GM19397 (cell line): ENCODE measurements at regions not wholly inside any gene's neighbourhood (a gene's known extent, or its start where the extent isn't known, plus 50 kb on each side); places are given as distances from the start of the nearest gene placed in this dataset.
"Not testable (repeated sequence)": the region's sequence is repeated elsewhere in the genome, so short reads cannot be mapped to it uniquely, and the experiment has no call there.

Experiments used
- ATAC-seq: cut with Tn5 transposase; IDR thresholded peaks from one replicate; pipeline ENCODE4 v1.9.1; 2021; ENCODE audit warnings: mild to moderate bottlenecking, moderate library complexity; ENCODE audit not compliant: unreplicated experiment

GRCh38 chr11:116044520-116044919 lies 540.3 kb upstream of the CADM1 start:
- no peak for ATAC-seq

GRCh38 chr11:116043857-116044256 lies 539.6 kb upstream of the CADM1 start:
- ATAC-seq: no peak

DNA sequence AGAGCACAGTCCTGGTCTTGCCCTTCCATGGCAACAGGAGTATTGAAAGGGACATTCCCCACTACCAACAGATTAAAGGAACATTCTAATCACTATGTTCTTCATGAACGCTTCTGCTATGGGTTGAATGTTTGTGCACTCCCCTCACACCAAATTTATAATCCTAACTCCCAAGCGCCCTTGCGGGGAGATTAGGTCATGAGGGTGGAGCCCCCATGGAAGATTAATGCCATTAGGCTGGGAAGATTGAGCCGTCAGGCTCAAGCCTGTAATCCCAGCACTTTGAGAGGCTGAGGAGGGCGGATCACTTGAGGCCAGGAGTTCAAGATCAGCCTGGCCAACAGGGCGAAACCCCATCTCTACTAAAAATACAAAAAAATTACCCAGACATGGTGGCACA lies 538.8 kb upstream of the CADM1 start:
- not testable (repeated sequence) for ATAC-seq

DNA sequence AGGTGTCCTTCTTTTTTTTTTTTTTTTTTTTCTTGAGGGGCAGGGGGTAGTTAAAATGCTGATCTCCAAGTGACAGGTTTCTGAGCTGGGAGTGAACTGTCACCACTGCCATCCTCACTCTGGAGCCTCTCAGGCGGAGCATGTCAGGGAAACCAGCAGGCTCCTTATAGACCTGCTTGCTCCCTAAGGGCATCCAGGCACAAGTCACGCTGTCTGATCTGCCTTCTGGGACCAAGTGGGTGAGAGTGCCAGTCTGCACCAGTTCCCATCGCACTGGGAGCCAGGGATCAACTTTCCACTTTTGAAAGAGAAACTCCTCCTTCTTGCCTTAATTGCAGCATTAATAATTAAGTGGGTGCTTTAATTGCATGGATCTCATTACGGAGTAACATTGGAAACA lies 537.9 kb upstream of the CADM1 start:
- ATAC-seq: no peak

DNA sequence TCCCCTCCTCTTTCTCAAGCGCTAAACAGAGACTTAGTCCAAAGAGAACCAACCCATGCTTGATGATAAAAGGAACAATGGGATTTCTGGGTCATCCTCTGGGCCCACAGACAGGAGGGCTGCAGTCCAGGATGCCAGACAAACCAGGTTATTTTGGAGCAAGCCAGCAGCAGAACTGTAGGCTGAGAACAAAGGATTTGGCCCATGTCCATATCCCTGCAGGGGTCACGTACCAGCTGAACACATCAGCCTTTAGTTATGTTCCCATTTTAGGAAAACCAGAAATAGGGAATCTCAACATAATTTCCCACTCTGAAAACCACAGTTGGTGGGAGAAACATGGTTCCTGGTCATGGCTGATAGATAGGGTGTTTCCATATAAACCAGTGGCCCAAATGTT lies 533.6 kb upstream of the CADM1 start:
- no peak for ATAC-seq

DNA sequence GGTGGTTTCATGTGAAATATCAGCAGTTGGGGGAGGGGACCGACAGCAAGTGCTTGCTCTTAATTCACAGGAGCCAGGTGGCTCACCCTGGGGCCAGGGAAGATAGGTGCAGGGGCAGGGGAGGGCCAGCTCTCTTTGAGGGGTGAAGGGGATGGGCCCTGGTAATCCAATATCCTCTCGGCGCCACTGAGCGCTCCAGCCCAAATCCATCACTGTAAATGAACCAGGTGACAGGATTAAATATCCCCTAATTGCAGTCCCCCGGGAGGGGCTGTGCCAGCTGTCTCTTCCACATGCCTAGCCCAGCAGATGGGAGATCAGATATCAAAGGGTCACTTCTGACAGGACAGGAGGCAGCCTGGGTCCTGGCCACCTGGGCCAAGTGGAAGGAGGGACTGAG lies 531.8 kb upstream of the CADM1 start:
- ATAC-seq: no peak

GRCh38 chr11:116033931-116034553 lies 529.8 kb upstream of the CADM1 start:
- no peak for ATAC-seq

DNA sequence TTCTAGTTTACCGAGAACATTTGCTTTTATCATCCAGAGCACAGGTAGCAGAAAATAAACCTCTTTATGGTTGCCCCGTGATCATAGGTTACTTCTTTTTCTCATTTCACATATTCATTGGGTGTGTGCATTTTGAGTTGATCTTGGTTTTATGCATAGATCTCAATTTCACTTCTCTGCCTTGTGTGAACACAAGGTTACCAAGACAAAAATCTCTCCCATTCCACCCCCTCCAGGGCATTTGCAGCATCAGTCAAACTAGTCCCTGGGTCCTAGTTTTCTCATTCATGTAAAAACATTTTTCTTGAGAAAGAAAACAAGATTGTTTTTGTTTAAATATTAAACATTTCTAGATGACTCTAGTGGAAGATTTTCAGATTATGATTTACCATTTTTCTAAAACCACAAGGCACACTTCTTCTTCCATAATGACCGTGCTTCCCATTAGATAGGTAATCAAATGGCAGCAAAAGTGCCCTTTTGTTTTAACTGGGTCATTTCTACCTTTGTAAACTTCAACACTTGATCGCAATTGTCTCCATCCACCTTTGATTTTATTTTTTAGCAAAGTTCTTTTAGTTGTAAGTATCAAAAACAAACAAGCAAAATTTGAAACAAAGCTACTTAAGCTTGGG lies 526.6 kb upstream of the CADM1 start:
- ATAC-seq: no peak

DNA sequence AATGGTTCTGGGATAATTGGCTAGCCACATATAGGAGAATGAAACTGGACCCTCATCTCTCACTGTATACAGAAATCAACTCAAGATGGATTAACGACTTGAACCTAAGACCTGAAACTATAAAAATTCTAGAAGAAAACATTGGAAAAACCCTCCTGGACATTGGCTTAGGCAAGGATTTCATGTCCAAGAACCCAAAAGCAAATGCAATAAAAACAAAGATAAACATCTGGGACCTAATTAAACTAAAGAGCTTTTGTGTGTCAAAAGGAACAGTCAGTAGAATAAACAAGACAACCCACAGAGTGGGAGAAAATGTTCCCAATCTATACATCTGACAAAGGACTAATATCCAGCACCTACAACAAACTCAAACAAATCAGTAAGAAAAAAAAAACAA lies 524.3 kb upstream of the CADM1 start:
- not testable (repeated sequence) for ATAC-seq

DNA sequence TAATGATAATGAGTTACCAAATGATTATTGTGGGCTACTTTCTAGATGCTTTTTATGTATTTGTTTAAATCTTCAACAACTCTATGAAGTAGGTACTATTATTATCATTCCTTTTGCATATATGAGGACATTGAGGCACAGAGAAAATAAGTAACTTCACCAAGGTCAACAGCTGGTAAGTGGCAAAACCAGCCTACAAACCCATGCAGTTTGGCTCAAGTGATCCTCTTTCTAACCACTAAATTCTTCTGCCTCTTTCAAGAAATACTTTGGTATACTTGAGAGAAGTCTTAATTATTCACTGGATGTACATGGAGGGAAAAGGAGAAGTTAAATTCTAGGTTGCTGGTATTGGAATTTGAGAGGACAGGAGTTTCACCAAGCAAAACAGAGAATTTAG lies 495.2 kb upstream of the CADM1 start:
- no peak for ATAC-seq

- no peak for ATAC-seq
Measured at GRCh38 chr11:115996808-115997188, 492.6 kb upstream of the CADM1 start.

GRCh38 chr11:115996125-115996807 lies 492.1 kb upstream of the CADM1 start:
- peak; percentile 96 for ATAC-seq

DNA sequence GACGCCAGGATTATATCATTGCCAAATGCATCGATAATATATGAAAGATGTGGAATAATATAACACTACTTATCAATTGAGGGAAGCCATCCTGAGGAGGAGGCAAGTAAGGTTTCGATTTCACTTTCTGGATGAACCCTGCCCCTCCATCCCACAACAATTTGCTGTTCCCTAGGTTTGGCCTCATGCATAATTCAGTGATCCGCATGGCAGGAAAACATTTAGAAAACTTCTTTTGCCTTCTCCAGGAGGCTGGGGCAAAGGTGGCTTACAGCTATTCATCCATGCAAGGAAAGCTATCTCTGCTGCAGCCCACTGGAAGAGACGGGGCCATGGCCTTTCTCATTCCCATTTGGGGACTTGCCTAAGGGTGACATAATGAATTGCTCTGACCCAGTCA lies 489.4 kb upstream of the CADM1 start:
- no peak for ATAC-seq

DNA sequence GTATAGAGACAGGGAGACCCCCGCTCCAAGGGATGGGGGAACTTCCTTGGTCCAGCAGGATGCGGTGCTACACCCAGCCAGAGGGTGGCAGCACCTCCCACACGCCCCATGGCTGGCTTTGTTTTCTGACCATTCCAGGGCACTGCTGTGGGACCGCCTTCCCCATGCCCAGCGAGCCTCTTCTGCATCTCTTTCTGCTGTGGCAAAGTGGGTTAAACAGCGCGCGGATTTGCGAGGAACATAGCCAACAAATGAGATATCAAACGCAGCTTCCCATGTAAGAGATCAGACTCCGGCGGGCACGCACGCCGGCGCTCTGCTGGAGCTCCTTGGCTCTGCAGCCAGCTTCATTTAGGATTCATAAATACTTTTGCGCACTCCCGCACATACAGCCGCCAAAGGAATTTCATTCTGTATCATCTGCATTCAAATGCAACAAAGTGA lies 485.8 kb upstream of the CADM1 start:
- no peak for ATAC-seq

- no peak for ATAC-seq
Measured at GRCh38 chr11:115985896-115986295, 481.7 kb upstream of the CADM1 start.

DNA sequence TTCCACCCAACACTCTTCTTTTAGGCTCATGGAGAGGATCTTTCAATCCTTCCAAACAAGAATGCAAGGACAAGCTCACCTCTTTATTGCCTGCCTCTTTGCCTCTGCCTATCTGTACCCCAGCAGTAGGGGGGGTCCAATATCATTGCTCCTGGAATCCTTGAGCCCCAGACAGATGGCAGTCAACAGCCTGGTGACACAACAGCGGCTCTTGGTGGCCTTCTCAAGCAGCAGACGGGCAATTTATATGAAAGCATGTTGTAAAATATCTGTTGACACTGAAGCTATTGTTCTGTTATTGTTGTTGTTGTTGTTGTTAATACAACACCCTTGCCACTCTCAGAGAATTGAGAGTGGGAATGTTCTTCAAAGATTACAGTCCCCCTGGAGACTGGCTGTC lies 480.0 kb upstream of the CADM1 start:
- no peak for ATAC-seq

DNA sequence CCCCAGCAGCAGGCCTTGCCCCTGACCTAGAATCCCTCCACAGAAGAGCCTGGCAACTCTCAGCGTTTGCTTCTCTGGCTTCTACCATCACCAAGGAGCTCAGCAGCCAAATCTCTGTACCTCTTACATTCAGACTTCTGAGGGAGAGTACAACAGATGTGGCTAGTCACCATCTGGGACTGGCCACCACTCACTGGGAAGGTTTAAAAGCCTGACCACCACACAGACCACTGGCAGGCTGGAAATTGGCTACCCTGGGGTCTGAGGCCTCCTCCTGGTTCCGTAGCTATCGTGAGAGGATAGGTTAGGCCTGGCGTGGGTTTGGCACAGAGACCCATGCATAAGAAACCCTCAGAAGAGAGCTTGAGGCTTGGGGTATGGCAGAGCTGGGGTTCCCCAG lies 478.5 kb upstream of the CADM1 start:
- no peak for ATAC-seq

- ATAC-seq: no peak
Measured at GRCh38 chr11:115981814-115982471, 477.7 kb upstream of the CADM1 start.

- ATAC-seq: no peak
Measured at GRCh38 chr11:115981104-115981481, 476.9 kb upstream of the CADM1 start.

- no peak for ATAC-seq
Measured at GRCh38 chr11:115980337-115981103, 476.3 kb upstream of the CADM1 start.

- ATAC-seq: no peak
Measured at GRCh38 chr11:115974703-115975102, 470.5 kb upstream of the CADM1 start.
